Endodermal cell (in vitro differentiated cells): ENCODE measurements at regions not wholly inside any gene's neighbourhood (a gene's known extent, or its start where the extent isn't known, plus 50 kb on each side); places are given as distances from the start of the nearest gene placed in this dataset.

Source experiments
- DNase-seq: peaks from one replicate; pipeline ENCODE4 v3.0.0-alpha.2; 2017
- H3K27ac ChIP-seq: 2 replicates; pipeline ENCODE4 v1.5.1; 2013; ENCODE audit warnings: mild to moderate bottlenecking, low read depth, low read length, moderate library complexity
- H3K27me3 ChIP-seq: 2 replicates; pipeline ENCODE4 v1.6.1; 2013; ENCODE audit warnings: mild to moderate bottlenecking, low read length, moderate library complexity; ENCODE audit not compliant: insufficient read depth, control insufficient read depth, poor library complexity, severe bottlenecking
- H3K36me3 ChIP-seq: 2 replicates; pipeline ENCODE4 v1.7.0; 2013; ENCODE audit warnings: mild to moderate bottlenecking, low read length, moderate library complexity; ENCODE audit not compliant: control insufficient read depth, insufficient read depth
- H3K4me1 ChIP-seq: one replicate; pipeline ENCODE4 v1.7.0; 2013; ENCODE audit warnings: low read length; ENCODE audit not compliant: control insufficient read depth, insufficient read depth
- H3K4me3 ChIP-seq: 2 replicates; pipeline ENCODE4 v1.5.1; 2013; ENCODE audit warnings: mild to moderate bottlenecking, low read length, moderate library complexity
- H3K9ac ChIP-seq: 2 replicates; pipeline ENCODE4 v1.6.1; 2013; ENCODE audit warnings: mild to moderate bottlenecking, low read length, moderate library complexity; ENCODE audit not compliant: poor library complexity, severe bottlenecking; ENCODE audit errors: extremely low read depth
- H3K9me3 ChIP-seq: 2 replicates; pipeline ENCODE4 v1.6.1; 2013; ENCODE audit warnings: mild to moderate bottlenecking, low read length, moderate library complexity; ENCODE audit not compliant: control insufficient read depth
- H3K27ac Mint-ChIP-seq: 2 replicates; pipeline ENCODE4 v1.8.0; 2020; ENCODE audit warnings: mixed read lengths
- H3K27me3 Mint-ChIP-seq: 2 replicates; pipeline ENCODE4 v1.8.0; 2021; ENCODE audit warnings: mild to moderate bottlenecking, mixed read lengths; ENCODE audit not compliant: insufficient read depth
- H3K36me3 Mint-ChIP-seq: 2 replicates; pipeline ENCODE4 v1.8.0; 2020; ENCODE audit warnings: low read depth, mixed read lengths
- H3K4me1 Mint-ChIP-seq: 2 replicates; pipeline ENCODE4 v1.8.0; 2020; ENCODE audit warnings: mixed read lengths
- H3K4me3 Mint-ChIP-seq: 2 replicates; pipeline ENCODE4 v1.8.0; 2020; ENCODE audit warnings: mild to moderate bottlenecking, moderate library complexity, mixed read lengths
- H3K9me3 Mint-ChIP-seq: 2 replicates; pipeline ENCODE4 v1.8.0; 2020; ENCODE audit warnings: mild to moderate bottlenecking, mixed read lengths
- CTCF ChIP-seq: fragments of 200-600 bp; sonication (generic); conservative IDR thresholded peaks from 2 replicates; pipeline ENCODE4 v1.5.0; 2021; ENCODE audit warnings: antibody characterized with exemption, mild to moderate bottlenecking
- WGBS, 2 experiments: methylation state at CpG; one replicate each; pipeline versions ENCODE4 v1.1.5 to v1.1.7; 2013; ENCODE audit warnings: missing lambda C conversion rate in 2 of 2, mixed read lengths in 1 of 2; ENCODE audit not compliant: insufficient coverage in 1 of 2, insufficient read length in 1 of 2; 5-methylcytosine and 5-hydroxymethylcytosine counted together

- no peak overlapping the region for H3K27ac ChIP-seq
- H3K9me3 ChIP-seq, result no peaks in the 10 kb centered on the region
- Mint-ChIP-seq H3K27ac (no peak overlapping the region), H3K36me3 (no peaks in the 10 kb centered on the region), H3K27me3 (peaks cover 90% of the 10 kb centered on the region), H3K9me3 (peaks cover 6% of the 10 kb centered on the region), H3K4me3 (no peak overlapping the region), H3K4me1 (no peaks in the 10 kb centered on the region)
- no peaks in the 10 kb centered on the region for H3K36me3 ChIP-seq
- WGBS, 2 experiments, result 94 to 95% methylated on average over 3 of the region's 3 CpGs
- DNase-seq, result no peak
- H3K9ac ChIP-seq, result no peak overlapping the region
- TF ChIP-seq CTCF, result no peak
- peaks cover 88% of the 10 kb centered on the region for H3K27me3 ChIP-seq
- no peak overlapping the region for H3K4me3 ChIP-seq
- H3K4me1 ChIP-seq, result no peaks in the 10 kb centered on the region
Measured at GRCh38 chr3:69499422-69499821, 113.5 kb upstream of the FRMD4B start.

DNA sequence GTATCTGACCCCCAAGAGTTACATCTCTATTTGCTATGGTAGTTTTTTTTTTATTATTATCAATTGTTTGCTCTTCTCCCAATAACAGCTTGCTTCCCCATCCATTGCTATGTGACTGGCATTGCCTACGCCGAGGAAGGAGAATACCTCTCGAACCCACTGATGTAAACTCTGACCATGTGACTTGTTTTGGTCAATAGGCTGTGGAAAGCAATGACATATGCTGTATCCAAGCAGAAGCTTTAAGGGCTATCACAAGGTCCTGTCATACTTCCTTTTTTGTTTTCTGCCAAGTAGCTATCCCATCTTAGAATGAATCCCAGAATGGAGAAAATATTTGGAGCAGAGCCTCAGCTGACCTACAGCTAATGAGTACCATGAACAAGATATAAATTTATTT lies 111.0 kb upstream of the FRMD4B start:
- no peaks in the 10 kb centered on the region for H3K9me3 Mint-ChIP-seq
- Histone ChIP-seq H3K4me3 (no peak overlapping the region), H3K4me1 (no peaks in the 10 kb centered on the region), H3K36me3 (no peaks in the 10 kb centered on the region), H3K27ac (no peak overlapping the region), H3K9me3 (no peaks in the 10 kb centered on the region), H3K9ac (no peak overlapping the region), H3K27me3 (peaks cover 99% of the 10 kb centered on the region)
- 93 to 95% methylated on average over 3 of the region's 3 CpGs for WGBS, 2 experiments
- peaks cover 3% of the 10 kb centered on the region for H3K4me1 Mint-ChIP-seq
- H3K27ac Mint-ChIP-seq, result no peak overlapping the region
- H3K4me3 Mint-ChIP-seq, result no peak overlapping the region
- H3K36me3 Mint-ChIP-seq, result no peaks in the 10 kb centered on the region
- H3K27me3 Mint-ChIP-seq, result peaks cover 82% of the 10 kb centered on the region
- no peak for TF ChIP-seq CTCF
- no peak for DNase-seq

DNA sequence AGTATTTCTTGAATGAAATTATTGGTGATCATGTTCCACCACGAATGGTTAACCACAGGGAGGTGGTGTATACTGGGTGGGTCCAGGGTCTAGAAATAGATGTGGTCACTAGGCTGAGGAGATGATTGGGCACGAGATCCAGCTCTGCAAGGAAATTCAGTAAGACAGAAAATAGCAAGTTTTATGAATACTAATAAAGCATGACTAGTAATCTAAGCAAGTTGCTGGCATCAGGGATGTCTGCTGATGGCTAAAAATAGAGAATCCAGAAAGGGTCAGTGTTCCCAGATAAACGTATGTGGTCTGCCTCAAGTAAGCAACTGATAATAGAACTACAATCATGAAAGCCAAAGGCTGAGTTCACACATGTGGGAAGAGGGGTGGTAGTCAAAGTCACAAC lies 108.3 kb upstream of the FRMD4B start:
- no peaks in the 10 kb centered on the region for H3K9me3 Mint-ChIP-seq
- peaks cover 66% of the 10 kb centered on the region for H3K27me3 Mint-ChIP-seq
- H3K4me3 ChIP-seq, result no peak overlapping the region
- H3K36me3 ChIP-seq, result no peaks in the 10 kb centered on the region
- H3K27ac Mint-ChIP-seq, result no peak overlapping the region
- no peak overlapping the region for H3K4me3 Mint-ChIP-seq
- DNase-seq, result no peak
- no peaks in the 10 kb centered on the region for H3K9me3 ChIP-seq
- no peak overlapping the region for H3K9ac ChIP-seq
- H3K4me1 Mint-ChIP-seq, result peaks cover 15% of the 10 kb centered on the region
- no peak overlapping the region for H3K27ac ChIP-seq
- H3K4me1 ChIP-seq, result peaks cover 7% of the 10 kb centered on the region
- no peak for TF ChIP-seq CTCF
- peaks cover 90% of the 10 kb centered on the region for H3K27me3 ChIP-seq
- H3K36me3 Mint-ChIP-seq, result no peaks in the 10 kb centered on the region
- 94 to 100% methylated on average over 2 to 3 of the region's 3 CpGs for WGBS, 2 experiments
